ENCODE measurements at regions not wholly inside any gene's neighbourhood (a gene's known extent, or its start where the extent isn't known, plus 50 kb on each side); places are given as distances from the start of the nearest gene placed in this dataset.

GRCh38 chr19:28936001-28936400, 276.9 kb downstream of the UQCRFS1 start:
- no peak for DNase-seq (ENCODE audit: low read depth)

GRCh38 chr19:28934631-28935030, 278.3 kb downstream of the UQCRFS1 start:
- no peak for DNase-seq (ENCODE audit: low read depth)

- no peak for DNase-seq (ENCODE audit: low read depth)
Observed at GRCh38 chr19:28933039-28933438, 279.9 kb downstream of the UQCRFS1 start.

GRCh38 chr19:28932446-28932845, 280.5 kb downstream of the UQCRFS1 start:
- DNase-seq (ENCODE audit: low read depth), result no peak

- peak; percentile 38 for DNase-seq (ENCODE audit: low read depth)
Observed at GRCh38 chr19:28929006-28929405, 283.9 kb downstream of the UQCRFS1 start.

GRCh38 chr19:28927456-28927855, 285.5 kb downstream of the UQCRFS1 start:
- no peak for DNase-seq (ENCODE audit: low read depth)

GRCh38 chr19:28920269-28921066, 292.5 kb downstream of the UQCRFS1 start:
- DNase-seq (ENCODE audit: low read depth), result no peak

GRCh38 chr19:28917621-28918020, 295.3 kb downstream of the UQCRFS1 start:
- DNase-seq (ENCODE audit: low read depth), result no peak

GRCh38 chr19:28915737-28916460, 297.1 kb downstream of the UQCRFS1 start:
- no peak for DNase-seq (ENCODE audit: low read depth)

GRCh38 chr19:28915202-28915601, 297.7 kb downstream of the UQCRFS1 start:
- DNase-seq (ENCODE audit: low read depth), result no peak

GRCh38 chr19:28914173-28914572, 298.8 kb downstream of the UQCRFS1 start:
- no peak for DNase-seq (ENCODE audit: low read depth)

- no peak for DNase-seq (ENCODE audit: low read depth)
Observed at GRCh38 chr19:28913626-28914025, 299.3 kb downstream of the UQCRFS1 start.

- DNase-seq (ENCODE audit: low read depth), result no peak
Observed at GRCh38 chr19:28908941-28909340, 304.0 kb downstream of the UQCRFS1 start.

- DNase-seq (ENCODE audit: low read depth), result no peak
Observed at GRCh38 chr19:28907534-28907933, 305.4 kb downstream of the UQCRFS1 start.

- peak; percentile 18 for DNase-seq (ENCODE audit: low read depth)
Observed at GRCh38 chr19:28905996-28906395, 307.0 kb downstream of the UQCRFS1 start.

GRCh38 chr19:28899703-28900102, 313.2 kb downstream of the UQCRFS1 start:
- DNase-seq (ENCODE audit: low read depth), result no peak

- peak; percentile 50 for DNase-seq (ENCODE audit: low read depth)
Observed at GRCh38 chr19:28898249-28898648, 314.7 kb downstream of the UQCRFS1 start.

- DNase-seq (ENCODE audit: low read depth), result no peak
Observed at GRCh38 chr19:28889941-28890670, 322.8 kb downstream of the UQCRFS1 start.

GRCh38 chr19:28887920-28888618, 324.9 kb downstream of the UQCRFS1 start:
- DNase-seq (ENCODE audit: low read depth), result no peak

- no peak for DNase-seq (ENCODE audit: low read depth)
Observed at GRCh38 chr19:28886708-28887107, 326.2 kb downstream of the UQCRFS1 start.

- DNase-seq (ENCODE audit: low read depth), result no peak
Observed at GRCh38 chr19:28885965-28886364, 327.0 kb downstream of the UQCRFS1 start.

All from fibroblast of gingiva (primary cell).